HUES64 (cell line): ENCODE measurements at regions not wholly inside any gene's neighbourhood (a gene's known extent, or its start where the extent isn't known, plus 50 kb on each side); places are given as distances from the start of the nearest gene placed in this dataset.
"Not testable (repeated sequence)": the region's sequence is repeated elsewhere in the genome, so short reads cannot be mapped to it uniquely, and the experiment has no call there.

Experiments used
- H3K27ac ChIP-seq: 2 replicates; pipeline ENCODE4 v1.7.0; 2013; ENCODE audit warnings: low read depth, low read length, inconsistent platforms
- H3K27me3 ChIP-seq: 2 replicates; pipeline ENCODE4 v1.6.1; 2013; ENCODE audit warnings: mild to moderate bottlenecking, low read length; ENCODE audit not compliant: insufficient read depth
- H3K36me3 ChIP-seq: 2 replicates; pipeline ENCODE4 v1.6.1; 2013; ENCODE audit warnings: mild to moderate bottlenecking, low read length; ENCODE audit not compliant: insufficient read depth
- H3K4me1 ChIP-seq: 2 replicates; pipeline ENCODE4 v1.6.1; 2013; ENCODE audit warnings: mild to moderate bottlenecking, low read length, moderate library complexity; ENCODE audit not compliant: insufficient read depth
- H3K4me3 ChIP-seq: 2 replicates; pipeline ENCODE4 v1.5.1; 2013; ENCODE audit warnings: mild to moderate bottlenecking, low read length, moderate library complexity
- H3K9ac ChIP-seq: 2 replicates; pipeline ENCODE4 v1.6.1; 2013; ENCODE audit warnings: mild to moderate bottlenecking, low read depth, low read length
- H3K9me3 ChIP-seq: 2 replicates; pipeline ENCODE4 v1.6.1; 2013; ENCODE audit warnings: low read depth, low read length; ENCODE audit not compliant: insufficient read depth
- WGBS: fragments of 150-250, 120-280 bp; methylation state at CpG from one replicate; pipeline ENCODE4 v1.1.7; 2013; ENCODE audit warnings: missing lambda C conversion rate; 5-methylcytosine and 5-hydroxymethylcytosine counted together

DNA sequence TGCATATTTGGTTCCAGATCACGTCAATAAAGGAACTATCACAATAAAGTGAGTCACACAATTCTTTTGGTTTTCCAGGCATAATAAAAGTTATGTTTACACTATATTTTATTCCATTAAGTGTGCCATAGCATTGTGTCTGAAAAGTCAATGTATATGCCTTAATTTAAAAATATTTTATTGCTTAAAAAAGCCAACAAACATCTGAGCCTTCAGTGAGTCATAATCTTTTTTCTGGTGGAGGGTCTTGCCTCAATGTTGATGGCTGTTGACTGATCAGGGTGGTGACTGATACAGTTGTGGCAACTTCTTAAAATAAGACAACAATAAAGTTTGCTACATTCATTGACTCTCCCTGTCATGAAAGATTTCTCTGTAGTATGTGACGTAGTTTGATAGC, 254.3 kb upstream of the SPOPL start:
- no peaks in the 10 kb centered on the region for H3K36me3 ChIP-seq
- H3K9ac ChIP-seq: no peak overlapping the region
- no peak overlapping the region for H3K27ac ChIP-seq
- no peaks in the 10 kb centered on the region for H3K27me3 ChIP-seq
- H3K4me3 ChIP-seq: no peak overlapping the region
- H3K4me1 ChIP-seq: no peaks in the 10 kb centered on the region; the same call in 1 of the 2 replicates
- WGBS: no CpG with 5 or more reads among the region's 2 CpGs
- H3K9me3 ChIP-seq: no peaks in the 10 kb centered on the region

DNA sequence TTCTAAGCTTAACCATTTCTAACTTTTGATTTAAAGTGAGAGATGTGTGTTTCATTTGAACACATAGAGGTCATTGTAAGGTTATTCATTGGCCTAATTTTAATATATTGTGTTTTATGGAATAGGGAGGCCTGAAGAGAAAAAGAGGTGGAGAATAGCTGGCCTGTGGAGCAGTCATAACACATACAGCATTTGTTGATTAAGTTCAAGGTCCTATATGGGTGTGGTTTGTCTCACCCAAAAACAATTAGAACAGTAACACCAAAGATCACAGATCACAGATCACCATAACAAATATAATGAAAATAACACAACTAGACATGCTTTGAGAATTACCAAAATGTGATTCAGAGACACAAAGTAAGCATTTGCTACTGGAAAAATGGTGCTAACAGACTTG, 252.4 kb upstream of the SPOPL start:
- Histone ChIP-seq H3K36me3 (no peaks in the 10 kb centered on the region), H3K9ac (no peak overlapping the region), H3K27ac (no peak overlapping the region), H3K27me3 (no peaks in the 10 kb centered on the region), H3K4me3 (no peak overlapping the region), H3K4me1 (no peaks in the 10 kb centered on the region; the same call in 1 of the 2 replicates), H3K9me3 (no peaks in the 10 kb centered on the region)

DNA sequence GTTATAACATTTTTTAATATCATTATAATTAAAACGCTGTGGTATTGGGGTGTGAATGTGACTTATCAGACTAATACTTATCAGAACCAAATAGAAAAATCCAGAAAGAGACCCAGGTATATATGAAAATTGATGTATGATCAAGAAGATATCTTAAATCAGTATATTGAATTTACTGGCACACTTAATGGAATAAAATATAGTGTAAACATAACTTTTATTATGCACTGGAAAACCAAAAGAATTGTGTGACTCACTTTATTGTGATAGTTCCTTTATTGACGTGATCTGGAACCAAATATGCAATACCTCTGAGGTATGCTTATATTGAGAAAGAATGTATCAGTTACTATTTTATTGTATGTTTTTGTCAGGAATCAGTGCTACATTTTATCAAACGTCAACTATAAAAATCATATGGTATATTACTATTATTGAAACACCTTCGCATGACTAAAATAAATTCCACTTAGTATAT, 250.7 kb upstream of the SPOPL start:
- WGBS: no CpG with 5 or more reads among the region's 4 CpGs
- not testable (repeated sequence) for H3K9me3 ChIP-seq, H3K9ac ChIP-seq, H3K36me3 ChIP-seq, H3K4me1 ChIP-seq, H3K27me3 ChIP-seq, H3K27ac ChIP-seq, H3K4me3 ChIP-seq

DNA sequence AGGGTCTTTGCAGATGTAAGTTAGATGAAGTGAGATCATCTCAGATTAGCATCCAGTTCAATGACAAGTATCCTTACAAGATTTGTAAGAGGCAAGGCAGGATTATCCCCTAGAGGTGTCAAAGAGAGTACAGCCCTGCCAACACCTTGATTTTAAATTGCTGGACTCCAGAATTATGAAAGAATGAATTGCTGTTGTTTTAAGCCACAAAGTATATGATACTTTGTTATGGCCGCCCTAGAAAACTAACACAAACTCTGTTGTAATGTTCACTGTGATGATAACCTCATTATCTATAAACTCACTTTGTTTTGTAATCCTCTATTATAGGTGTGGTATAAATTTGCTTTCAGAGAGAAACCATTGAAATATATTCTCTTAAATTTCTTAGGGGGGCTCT, 249.0 kb upstream of the SPOPL start:
- H3K4me1 ChIP-seq: no peaks in the 10 kb centered on the region; the same call in 1 of the 2 replicates
- no peak overlapping the region for H3K9ac ChIP-seq
- H3K9me3 ChIP-seq: no peaks in the 10 kb centered on the region
- no peak overlapping the region for H3K27ac ChIP-seq
- no CpG with 5 or more reads among the region's 1 CpG for WGBS
- no peaks in the 10 kb centered on the region for H3K27me3 ChIP-seq
- H3K4me3 ChIP-seq: no peak overlapping the region
- no peaks in the 10 kb centered on the region for H3K36me3 ChIP-seq

DNA sequence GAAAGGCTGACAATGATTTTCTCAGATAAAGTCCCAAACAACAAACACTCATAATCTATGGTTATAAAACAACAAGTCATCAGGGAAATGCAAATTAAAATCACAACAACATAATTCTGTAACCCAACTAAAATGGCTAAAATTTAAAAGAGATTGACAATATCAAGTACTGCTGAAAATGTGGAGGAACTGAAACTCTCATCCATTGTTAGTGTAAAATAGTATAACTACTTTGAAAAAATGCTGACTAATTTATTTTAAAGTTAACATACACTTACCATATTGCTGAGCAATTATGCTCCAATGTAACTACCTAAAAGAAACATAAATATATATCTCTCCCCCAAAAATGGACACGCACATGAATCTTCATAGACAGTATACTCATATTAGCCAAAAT, 245.9 kb upstream of the SPOPL start:
- WGBS: 97% methylated on average over 1 of the region's 1 CpG
- peaks cover 6% of the 10 kb centered on the region; the same call in 1 of the 2 replicates for H3K9me3 ChIP-seq
- no peak overlapping the region for H3K4me3 ChIP-seq

DNA sequence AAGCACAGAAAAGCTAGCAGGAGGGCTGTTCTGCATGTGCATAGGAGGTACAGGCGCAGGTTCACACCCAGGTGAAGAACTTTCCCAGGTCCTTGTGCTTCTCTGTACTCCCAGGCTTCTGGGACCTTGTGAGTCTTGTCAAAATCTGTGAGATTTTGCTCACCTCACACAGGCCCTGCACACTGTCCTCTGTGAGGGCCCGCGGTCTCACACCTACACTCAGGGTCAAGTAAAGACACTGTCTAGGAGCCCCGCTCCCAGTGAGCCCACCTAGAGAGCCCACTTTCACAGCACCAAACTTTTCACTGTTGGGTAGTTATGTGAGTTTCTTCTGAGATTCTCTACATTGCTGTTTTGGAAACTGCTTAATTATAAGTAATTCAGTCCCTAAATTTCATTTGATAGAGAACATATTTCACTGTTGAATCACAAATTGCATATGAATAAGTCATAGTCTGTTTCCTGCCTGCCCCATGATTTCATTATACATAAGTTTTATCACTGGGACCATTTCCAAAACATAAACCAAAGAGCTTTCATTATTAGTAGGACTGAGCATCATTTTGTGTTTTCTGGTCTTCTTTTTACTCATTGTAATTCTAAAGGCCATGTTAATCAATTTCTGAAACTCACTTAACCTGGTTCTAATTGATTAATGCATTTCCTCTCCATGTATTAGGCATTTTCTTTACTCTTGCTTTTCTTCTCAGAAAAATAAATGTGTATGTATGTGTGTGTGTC, 234.2 kb upstream of the SPOPL start:
- H3K4me3 ChIP-seq: no peak overlapping the region
- peaks cover 15% of the 10 kb centered on the region for H3K4me1 ChIP-seq
- 71% methylated on average over 4 of the region's 4 CpGs for WGBS
- no peak overlapping the region for H3K9ac ChIP-seq
- H3K27me3 ChIP-seq: no peaks in the 10 kb centered on the region
- H3K36me3 ChIP-seq: no peaks in the 10 kb centered on the region
- peaks cover 5% of the 10 kb centered on the region for H3K9me3 ChIP-seq
- no peak overlapping the region for H3K27ac ChIP-seq

More for the DNA sequence above, 245.9 kb upstream of the SPOPL start:
- Histone ChIP-seq H3K36me3 (no peaks in the 10 kb centered on the region), H3K27me3 (no peaks in the 10 kb centered on the region), H3K27ac (no peak overlapping the region), H3K4me1 (no peaks in the 10 kb centered on the region), H3K9ac (no peak overlapping the region)

DNA sequence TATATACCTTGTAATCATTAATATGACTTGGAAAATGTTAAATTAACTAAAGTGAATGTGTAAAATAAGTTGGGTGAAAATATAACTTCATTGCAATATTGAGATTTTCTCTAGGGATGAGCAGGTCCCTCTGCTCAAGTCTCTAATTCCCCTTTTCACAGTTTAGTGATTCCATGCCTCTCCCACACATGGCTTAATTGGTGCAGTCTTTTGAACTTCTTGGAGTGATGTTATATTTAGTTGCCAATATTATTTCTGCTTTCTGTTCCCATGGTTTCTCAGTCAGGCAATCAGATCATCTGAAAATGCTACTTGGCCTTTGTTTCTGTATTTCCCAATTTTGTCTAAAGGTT, 233.7 kb upstream of the SPOPL start:
- no peak overlapping the region for H3K9ac ChIP-seq
- no peaks in the 10 kb centered on the region for H3K9me3 ChIP-seq
- no peak overlapping the region for H3K27ac ChIP-seq
- no peaks in the 10 kb centered on the region for H3K27me3 ChIP-seq
- H3K4me3 ChIP-seq: no peak overlapping the region
- H3K4me1 ChIP-seq: peaks cover 15% of the 10 kb centered on the region
- no peaks in the 10 kb centered on the region for H3K36me3 ChIP-seq

DNA sequence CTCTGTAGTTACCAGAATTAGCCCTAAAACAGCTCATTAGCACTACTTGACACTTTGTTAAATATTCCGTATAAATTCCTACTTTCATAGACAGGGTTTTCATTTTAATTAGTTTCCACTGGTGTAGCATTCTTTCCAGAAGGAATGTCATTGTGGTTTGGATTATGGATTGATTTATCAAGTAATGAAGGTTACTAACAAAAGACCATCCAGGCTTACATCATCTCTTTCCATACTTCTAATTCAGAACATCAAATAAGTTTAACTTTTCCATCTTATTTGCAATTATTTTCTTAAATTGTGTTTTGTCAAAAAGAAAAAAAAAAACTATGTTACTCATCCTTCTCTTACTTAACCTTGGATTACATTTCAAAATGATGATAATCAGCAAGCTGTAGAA, 231.8 kb upstream of the SPOPL start:
- H3K27ac ChIP-seq: no peak overlapping the region
- peaks cover 19% of the 10 kb centered on the region for H3K4me1 ChIP-seq
- H3K9me3 ChIP-seq: no peaks in the 10 kb centered on the region
- no peak overlapping the region for H3K4me3 ChIP-seq
- no peaks in the 10 kb centered on the region for H3K36me3 ChIP-seq
- H3K9ac ChIP-seq: no peak overlapping the region
- H3K27me3 ChIP-seq: no peaks in the 10 kb centered on the region
- 100% methylated on average over 1 of the region's 1 CpG for WGBS

DNA sequence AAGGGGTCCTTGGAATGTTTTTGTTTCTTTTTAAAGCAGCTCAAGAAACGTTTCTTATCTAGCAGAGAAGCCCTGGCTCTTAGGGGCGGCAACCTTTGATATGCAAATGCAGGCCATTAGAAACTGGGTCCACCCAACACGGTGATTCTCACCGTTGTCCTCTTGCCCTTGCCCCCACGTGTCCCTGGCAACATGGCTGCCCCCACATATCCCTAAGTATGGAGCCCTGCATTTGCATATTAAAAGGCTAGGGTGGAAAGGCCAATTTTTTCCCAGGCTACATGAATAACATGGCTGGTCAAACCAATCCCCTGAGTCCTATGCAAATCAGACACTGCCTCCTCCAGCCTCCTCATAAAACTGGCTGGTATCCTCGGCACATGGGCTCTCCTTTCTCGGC, 230.1 kb upstream of the SPOPL start:
- Histone ChIP-seq H3K36me3 (no peaks in the 10 kb centered on the region), H3K27me3 (no peaks in the 10 kb centered on the region), H3K9ac (no peak overlapping the region), H3K4me3 (no peak overlapping the region), H3K4me1 (peaks cover 36% of the 10 kb centered on the region), H3K27ac (peak overlapping the region; percentile 48; the same call in 1 of the 2 replicates), H3K9me3 (no peaks in the 10 kb centered on the region)
- 37% methylated on average over 7 of the region's 7 CpGs for WGBS

DNA sequence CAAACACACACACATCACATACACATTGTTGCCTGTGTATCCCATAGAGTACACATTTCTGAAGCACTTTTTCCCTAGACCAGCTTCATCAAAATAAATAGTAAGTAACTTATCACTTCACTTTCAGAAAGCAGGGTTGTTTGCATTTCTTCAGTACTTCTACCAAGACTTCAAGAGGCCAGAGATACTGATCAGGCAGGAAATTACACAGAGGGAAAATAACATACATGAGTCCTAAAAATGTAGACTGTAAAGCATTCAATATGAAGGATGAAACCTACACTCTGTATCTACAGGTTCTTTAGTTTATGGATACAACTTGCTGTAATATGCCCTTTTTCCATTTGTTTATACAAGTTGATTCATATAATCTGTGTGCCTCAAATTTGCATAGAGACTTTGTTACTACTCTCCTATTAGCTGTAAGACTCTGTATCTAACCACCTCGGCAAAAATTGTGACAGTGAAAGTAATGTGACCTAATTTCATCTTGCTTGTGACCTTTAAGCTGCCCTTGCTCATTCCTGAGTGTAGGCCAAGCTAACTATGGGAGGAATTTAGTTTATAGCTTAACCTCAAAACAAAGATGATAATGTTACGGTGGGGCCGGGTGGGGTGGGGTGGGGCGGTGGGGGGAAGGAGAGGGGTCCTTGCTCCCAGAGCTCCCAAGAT, 228.9 kb upstream of the SPOPL start:
- WGBS: 93% methylated on average over 4 of the region's 4 CpGs
- Histone ChIP-seq H3K9me3 (no peaks in the 10 kb centered on the region), H3K9ac (no peak overlapping the region), H3K4me1 (peaks cover 48% of the 10 kb centered on the region), H3K27ac (no peak overlapping the region), H3K4me3 (no peak overlapping the region), H3K27me3 (no peaks in the 10 kb centered on the region), H3K36me3 (no peaks in the 10 kb centered on the region)

DNA sequence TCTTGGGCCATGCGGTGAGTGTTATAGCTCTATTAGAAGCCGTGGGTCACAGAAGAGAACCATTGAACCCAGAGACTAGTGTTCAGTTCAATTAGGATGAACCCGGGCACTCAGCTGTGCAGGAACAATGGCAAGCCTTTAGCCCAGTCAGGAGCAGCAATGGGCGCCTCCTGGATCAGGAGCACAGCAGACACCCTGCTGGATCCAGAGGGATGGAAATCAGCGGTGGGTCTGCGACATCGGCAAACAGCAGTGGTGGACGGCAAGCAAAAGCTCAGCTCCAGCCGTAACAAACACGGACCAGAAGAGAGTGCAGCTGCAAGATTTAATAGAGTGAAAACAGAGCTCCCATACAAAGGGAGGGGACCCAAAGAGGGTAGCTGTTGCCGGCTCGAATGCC, 228.3 kb upstream of the SPOPL start:
- H3K4me3 ChIP-seq, H3K9me3 ChIP-seq, H3K27ac ChIP-seq, H3K27me3 ChIP-seq, H3K36me3 ChIP-seq, H3K9ac ChIP-seq: not testable (repeated sequence)
- H3K4me1 ChIP-seq: peaks cover 49% of the 10 kb centered on the region
- 95% methylated on average over 12 of the region's 12 CpGs for WGBS
